Activated naive CD8-positive, alpha-beta T cell treated with anti-CD3 and anti-CD28 coated beads, Interleukin-2, amount 50 U/mL, for 24 hours (primary cell): ENCODE measurements at regions not wholly inside any gene's neighbourhood (a gene's known extent, or its start where the extent isn't known, plus 50 kb on each side); places are given as distances from the start of the nearest gene placed in this dataset.
A peak's percentile ranks its signal among the peaks of the same experiment; 100 is the strongest.

Source experiments
- ATAC-seq: fragments of 150-1000 bp; cut with Tn5 transposase; one replicate; pipeline ENCODE4 v1.10.0; 2021
- DNase-seq: peaks from one replicate; pipeline ENCODE4 v3.0.0; 2021
- H3K27ac Mint-ChIP-seq: one replicate; pipeline ENCODE4 v1.8.0; 2021; ENCODE audit warnings: mild to moderate bottlenecking, mixed read lengths
- H3K27me3 Mint-ChIP-seq: one replicate; pipeline ENCODE4 v1.8.0; 2021; ENCODE audit warnings: mixed read lengths
- H3K36me3 Mint-ChIP-seq: one replicate; pipeline ENCODE4 v1.8.0; 2021; ENCODE audit warnings: low read depth, mixed read lengths
- H3K4me1 Mint-ChIP-seq: one replicate; pipeline ENCODE4 v1.8.0; 2021; ENCODE audit warnings: mixed read lengths
- H3K4me3 Mint-ChIP-seq: one replicate; pipeline ENCODE4 v1.8.0; 2021; ENCODE audit warnings: mild to moderate bottlenecking, moderate library complexity, mixed read lengths
- H3K9me3 Mint-ChIP-seq: one replicate; pipeline ENCODE4 v1.8.0; 2021; ENCODE audit warnings: mixed read lengths

GRCh38 chr18:24628326-24628725 is 167.9 kb downstream of the HRH4 start:
- ATAC-seq, result no peak
- no peaks in the 10 kb centered on the region for H3K36me3 Mint-ChIP-seq
- no peaks in the 10 kb centered on the region for H3K27me3 Mint-ChIP-seq
- no peak for DNase-seq
- no peak overlapping the region for H3K27ac Mint-ChIP-seq
- H3K4me1 Mint-ChIP-seq, result no peaks in the 10 kb centered on the region
- no peak overlapping the region for H3K4me3 Mint-ChIP-seq
- H3K9me3 Mint-ChIP-seq, result no peaks in the 10 kb centered on the region

DNA sequence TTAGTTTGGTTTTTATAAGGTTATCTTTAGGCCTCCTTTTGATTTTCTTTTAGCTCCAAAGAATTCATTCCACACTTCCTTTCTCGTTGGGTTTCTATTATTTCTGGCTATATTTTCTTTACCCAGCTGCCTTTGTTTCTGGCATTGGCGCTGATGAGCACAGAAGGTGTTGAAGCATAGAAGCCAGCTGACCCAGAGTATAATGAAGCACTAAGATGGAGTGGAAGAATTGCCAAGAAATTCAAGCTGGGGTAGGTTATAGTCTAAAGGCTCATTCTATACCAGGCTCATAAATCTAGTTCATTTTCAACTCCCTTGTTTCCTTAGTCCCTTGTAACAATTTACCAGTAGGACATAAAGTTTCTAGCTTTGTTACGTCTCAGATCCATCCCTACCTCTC is 169.5 kb downstream of the HRH4 start:
- Mint-ChIP-seq H3K4me1 (no peaks in the 10 kb centered on the region), H3K27ac (no peak overlapping the region), H3K9me3 (no peaks in the 10 kb centered on the region), H3K36me3 (no peaks in the 10 kb centered on the region), H3K27me3 (no peaks in the 10 kb centered on the region), H3K4me3 (no peak overlapping the region)
- ATAC-seq (no peak), DNase-seq (no peak)

- no peaks in the 10 kb centered on the region for H3K4me1 Mint-ChIP-seq
- no peaks in the 10 kb centered on the region for H3K36me3 Mint-ChIP-seq
- DNase-seq (no peak), ATAC-seq (no peak)
- no peaks in the 10 kb centered on the region for H3K9me3 Mint-ChIP-seq
- H3K27ac Mint-ChIP-seq, result no peak overlapping the region
- no peak overlapping the region for H3K4me3 Mint-ChIP-seq
- no peaks in the 10 kb centered on the region for H3K27me3 Mint-ChIP-seq
Observed at GRCh38 chr18:24630346-24630880, 170.0 kb downstream of the HRH4 start.

- Mint-ChIP-seq H3K9me3 (no peaks in the 10 kb centered on the region), H3K27ac (no peak overlapping the region), H3K4me1 (no peaks in the 10 kb centered on the region), H3K27me3 (no peaks in the 10 kb centered on the region), H3K4me3 (no peak overlapping the region), H3K36me3 (no peaks in the 10 kb centered on the region)
- ATAC-seq (no peak), DNase-seq (no peak)
Observed at GRCh38 chr18:24631243-24632025, 171.0 kb downstream of the HRH4 start.

DNA sequence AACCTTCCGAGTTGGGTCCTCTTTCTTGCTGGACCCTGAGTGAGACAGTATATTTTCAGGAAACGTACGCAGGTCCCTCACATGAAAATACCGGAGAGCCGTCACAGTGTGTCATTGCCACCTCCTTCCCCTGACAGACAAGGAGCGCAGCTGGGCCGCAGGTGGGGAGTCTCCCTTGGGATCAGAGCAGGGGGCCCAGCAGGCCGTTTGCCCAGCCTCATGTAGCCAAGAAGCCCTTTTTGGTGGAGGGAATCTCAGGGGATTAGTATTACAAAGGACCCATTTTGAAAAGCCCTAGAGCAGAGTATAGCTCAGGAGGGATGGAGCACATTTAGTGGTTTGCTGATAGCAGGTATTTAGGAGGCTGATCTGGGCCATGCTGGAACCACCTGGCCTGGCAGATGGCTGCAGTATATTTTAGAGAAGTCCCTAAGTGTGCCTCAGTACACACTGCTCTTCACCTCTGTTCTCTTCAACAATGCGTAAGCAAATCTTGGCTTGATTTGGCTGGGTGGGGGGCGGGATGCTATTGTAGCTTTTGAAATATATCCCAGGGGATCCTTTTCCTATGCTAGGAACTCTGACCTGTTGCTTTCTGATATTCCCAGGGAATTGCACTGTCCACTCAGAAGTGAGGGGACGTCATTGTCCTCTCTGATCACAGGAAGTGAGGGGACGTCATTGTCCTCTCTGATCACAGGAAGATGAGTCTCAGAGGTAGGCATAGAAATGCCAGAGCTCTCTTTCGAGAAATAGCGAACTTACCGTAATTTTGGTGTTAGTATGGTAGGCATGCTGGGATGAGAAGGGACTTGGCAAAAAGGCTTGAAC is 171.9 kb downstream of the HRH4 start:
- no peaks in the 10 kb centered on the region for H3K36me3 Mint-ChIP-seq
- DNase-seq (no peak), ATAC-seq (no peak)
- H3K9me3 Mint-ChIP-seq, result no peaks in the 10 kb centered on the region
- no peak overlapping the region for H3K4me3 Mint-ChIP-seq
- no peak overlapping the region for H3K27ac Mint-ChIP-seq
- H3K4me1 Mint-ChIP-seq, result no peaks in the 10 kb centered on the region
- no peaks in the 10 kb centered on the region for H3K27me3 Mint-ChIP-seq

GRCh38 chr18:24633121-24633520 is 172.7 kb downstream of the HRH4 start:
- no peaks in the 10 kb centered on the region for H3K9me3 Mint-ChIP-seq
- DNase-seq, result no peak
- no peak overlapping the region for H3K27ac Mint-ChIP-seq
- H3K27me3 Mint-ChIP-seq, result no peaks in the 10 kb centered on the region
- H3K36me3 Mint-ChIP-seq, result no peaks in the 10 kb centered on the region
- H3K4me1 Mint-ChIP-seq, result no peaks in the 10 kb centered on the region
- H3K4me3 Mint-ChIP-seq, result no peak overlapping the region
- ATAC-seq, result no peak

- no peak overlapping the region for H3K27ac Mint-ChIP-seq
- H3K4me1 Mint-ChIP-seq, result no peaks in the 10 kb centered on the region
- no peaks in the 10 kb centered on the region for H3K27me3 Mint-ChIP-seq
- no peaks in the 10 kb centered on the region for H3K36me3 Mint-ChIP-seq
- no peak for ATAC-seq
- no peak for DNase-seq
- peaks cover 5% of the 10 kb centered on the region for H3K9me3 Mint-ChIP-seq
- H3K4me3 Mint-ChIP-seq, result no peak overlapping the region
Observed at GRCh38 chr18:24649571-24649970, 189.1 kb downstream of the HRH4 start.

DNA sequence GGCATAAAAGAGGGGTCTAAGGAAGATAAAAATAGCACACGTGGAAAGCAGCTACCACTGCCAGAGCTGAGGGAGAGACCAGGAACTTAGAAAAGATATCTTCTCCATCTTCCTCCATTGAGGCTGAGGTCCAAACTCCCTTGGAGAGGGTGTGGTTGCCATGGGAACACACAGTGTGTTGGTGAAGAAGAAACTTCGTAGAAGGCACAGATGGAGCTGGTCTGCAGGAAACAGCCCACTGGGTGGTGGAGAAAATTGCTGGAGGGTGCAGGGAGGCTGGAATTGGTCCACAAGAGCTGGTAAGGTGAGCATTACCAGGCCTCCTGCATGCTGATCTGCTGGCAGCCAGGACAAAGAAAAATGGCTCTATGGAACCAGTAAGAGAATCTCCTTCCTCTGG is 191.0 kb downstream of the HRH4 start:
- H3K27me3 Mint-ChIP-seq, result no peaks in the 10 kb centered on the region
- H3K36me3 Mint-ChIP-seq, result no peaks in the 10 kb centered on the region
- H3K9me3 Mint-ChIP-seq, result peaks cover 5% of the 10 kb centered on the region
- H3K27ac Mint-ChIP-seq, result no peak overlapping the region
- ATAC-seq (no peak), DNase-seq (no peak)
- no peak overlapping the region for H3K4me3 Mint-ChIP-seq
- H3K4me1 Mint-ChIP-seq, result no peaks in the 10 kb centered on the region

DNA sequence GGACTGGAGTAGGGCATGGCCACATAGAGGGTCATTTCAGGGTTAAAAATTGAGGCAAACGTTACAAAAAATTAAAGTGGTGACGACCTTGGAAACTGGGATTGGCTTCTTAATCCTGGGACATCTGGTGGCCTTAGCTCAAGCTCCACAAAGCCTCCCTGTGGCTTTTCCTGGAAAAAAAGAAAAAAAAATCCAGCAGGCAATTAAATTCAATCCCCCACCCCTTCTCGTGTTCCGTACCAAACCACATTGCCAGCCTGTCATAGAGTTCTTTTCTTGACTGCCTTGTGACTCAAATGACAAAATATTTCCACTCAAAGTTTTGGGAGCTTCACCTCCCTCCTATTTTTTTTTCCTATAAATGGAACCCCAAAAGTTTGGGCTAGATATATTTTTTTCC is 195.6 kb downstream of the HRH4 start:
- H3K4me3 Mint-ChIP-seq, result no peak overlapping the region
- peaks cover 4% of the 10 kb centered on the region for H3K27me3 Mint-ChIP-seq
- H3K9me3 Mint-ChIP-seq, result peaks cover 4% of the 10 kb centered on the region
- no peaks in the 10 kb centered on the region for H3K36me3 Mint-ChIP-seq
- no peak overlapping the region for H3K27ac Mint-ChIP-seq
- H3K4me1 Mint-ChIP-seq, result peaks cover 12% of the 10 kb centered on the region
- ATAC-seq, result no peak
- DNase-seq, result no peak

GRCh38 chr18:24656551-24657443 is 196.4 kb downstream of the HRH4 start:
- no peaks in the 10 kb centered on the region for H3K36me3 Mint-ChIP-seq
- H3K4me3 Mint-ChIP-seq, result no peak overlapping the region
- peaks cover 4% of the 10 kb centered on the region for H3K27me3 Mint-ChIP-seq
- H3K9me3 Mint-ChIP-seq, result no peaks in the 10 kb centered on the region
- H3K27ac Mint-ChIP-seq, result no peak overlapping the region
- H3K4me1 Mint-ChIP-seq, result peaks cover 14% of the 10 kb centered on the region
- ATAC-seq (no peak), DNase-seq (no peak)

GRCh38 chr18:24657444-24657842 is 197.0 kb downstream of the HRH4 start:
- H3K4me1 Mint-ChIP-seq, result peaks cover 14% of the 10 kb centered on the region
- no peaks in the 10 kb centered on the region for H3K36me3 Mint-ChIP-seq
- no peak overlapping the region for H3K27ac Mint-ChIP-seq
- no peak overlapping the region for H3K4me3 Mint-ChIP-seq
- peaks cover 4% of the 10 kb centered on the region for H3K27me3 Mint-ChIP-seq
- DNase-seq, result no peak
- ATAC-seq, result no peak
- H3K9me3 Mint-ChIP-seq, result no peaks in the 10 kb centered on the region

- Mint-ChIP-seq H3K27me3 (peaks cover 8% of the 10 kb centered on the region), H3K9me3 (no peaks in the 10 kb centered on the region), H3K4me1 (peaks cover 14% of the 10 kb centered on the region), H3K27ac (no peak overlapping the region), H3K36me3 (no peaks in the 10 kb centered on the region), H3K4me3 (no peak overlapping the region)
- DNase-seq (no peak), ATAC-seq (no peak)
Observed at GRCh38 chr18:24658302-24658701, 197.9 kb downstream of the HRH4 start.

- no peaks in the 10 kb centered on the region for H3K36me3 Mint-ChIP-seq
Observed at GRCh38 chr18:24659827-24660720, 199.6 kb downstream of the HRH4 start.

More at GRCh38 chr18:24659827-24660720, 199.6 kb downstream of the HRH4 start:
- DNase-seq (peak; percentile 17), ATAC-seq (peak; percentile 71)
- Mint-ChIP-seq H3K27ac (peak overlapping the region; percentile 57), H3K4me1 (peaks cover 14% of the 10 kb centered on the region), H3K4me3 (peak overlapping the region; percentile 70), H3K27me3 (peaks cover 8% of the 10 kb centered on the region), H3K9me3 (no peaks in the 10 kb centered on the region)
